ENCODE measurements at regions not wholly inside any gene's neighbourhood (a gene's known extent, or its start where the extent isn't known, plus 50 kb on each side); places are given as distances from the start of the nearest gene placed in this dataset.

DNA sequence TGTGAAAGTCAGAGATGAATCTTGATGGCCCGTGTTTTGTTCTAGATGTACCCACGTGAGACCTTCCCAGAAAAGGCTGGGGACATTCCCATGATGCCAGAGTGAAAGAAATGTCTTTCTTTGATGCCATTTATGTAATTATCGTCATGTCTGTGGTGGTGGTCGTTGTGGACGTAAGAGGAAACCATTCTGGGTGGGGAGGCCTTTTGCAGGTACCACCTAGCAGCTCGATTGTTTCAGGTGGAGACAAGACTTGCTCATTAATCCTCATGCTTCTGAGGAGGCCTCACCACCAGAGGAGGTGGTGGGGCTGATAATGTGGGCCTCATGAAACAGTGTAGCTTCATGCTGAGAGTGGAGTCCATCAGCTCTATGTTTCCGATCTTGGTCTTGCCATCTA lies 58.1 kb upstream of the USP3 start:
- TF ChIP-seq EP300 (IDR thresholded peaks at IDR 0.05), result no peak
- TF ChIP-seq, protein P1, sequence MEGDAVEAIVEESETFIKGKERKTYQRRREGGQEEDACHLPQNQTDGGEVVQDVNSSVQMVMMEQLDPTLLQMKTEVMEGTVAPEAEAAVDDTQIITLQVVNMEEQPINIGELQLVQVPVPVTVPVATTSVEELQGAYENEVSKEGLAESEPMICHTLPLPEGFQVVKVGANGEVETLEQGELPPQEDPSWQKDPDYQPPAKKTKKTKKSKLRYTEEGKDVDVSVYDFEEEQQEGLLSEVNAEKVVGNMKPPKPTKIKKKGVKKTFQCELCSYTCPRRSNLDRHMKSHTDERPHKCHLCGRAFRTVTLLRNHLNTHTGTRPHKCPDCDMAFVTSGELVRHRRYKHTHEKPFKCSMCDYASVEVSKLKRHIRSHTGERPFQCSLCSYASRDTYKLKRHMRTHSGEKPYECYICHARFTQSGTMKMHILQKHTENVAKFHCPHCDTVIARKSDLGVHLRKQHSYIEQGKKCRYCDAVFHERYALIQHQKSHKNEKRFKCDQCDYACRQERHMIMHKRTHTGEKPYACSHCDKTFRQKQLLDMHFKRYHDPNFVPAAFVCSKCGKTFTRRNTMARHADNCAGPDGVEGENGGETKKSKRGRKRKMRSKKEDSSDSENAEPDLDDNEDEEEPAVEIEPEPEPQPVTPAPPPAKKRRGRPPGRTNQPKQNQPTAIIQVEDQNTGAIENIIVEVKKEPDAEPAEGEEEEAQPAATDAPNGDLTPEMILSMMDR (IDR thresholded peaks at IDR 0.05), result no peak
- no peak for TF ChIP-seq POLR2AphosphoS5 (IDR thresholded peaks at IDR 0.05)
- TF ChIP-seq POLR2A (IDR thresholded peaks at IDR 0.05), result no peak
